RWPE1 (cell line): ENCODE measurements at regions not wholly inside any gene's neighbourhood (a gene's known extent, or its start where the extent isn't known, plus 50 kb on each side); places are given as distances from the start of the nearest gene placed in this dataset.
A peak's percentile ranks its signal among the peaks of the same experiment; 100 is the strongest.

Experiments
- CTCF ChIA-PET: fragments of 350-600 bp; sonication (Branson Sonifier 250); formaldehyde crosslinking; extraction: SDS; loops from one replicate; lab custom pipeline; 2021; lab: Yijun Ruan, JAX
- POLR2A ChIA-PET: fragments of 400-600 bp; formaldehyde crosslinking; extraction: SDS; loops from one replicate; lab custom pipeline; 2020; ENCODE audit warnings: antibody characterized with exemption; ENCODE audit not compliant: low non-redundant PET; lab: Yijun Ruan, JAX
- DNase-seq: peaks from one replicate; pipeline ENCODE4 v3.0.0; 2012; ENCODE audit warnings: low spot score
- H3K27ac ChIP-seq: fragments of 450-650 bp; 2 replicates; pipeline ENCODE4 v1.5.1; 2017
- CTCF ChIP-seq: fragments of 450-650 bp; conservative IDR thresholded peaks from 2 replicates; pipeline ENCODE4 v1.5.1; 2017; ENCODE audit warnings: low read depth, mild to moderate bottlenecking

- ChIA-PET POLR2A (no interaction called here), CTCF (interaction anchor here (0.5 kb wide), 1 partner anchor 66 kb away, joined by 3 read pairs; no protein-coding TSS in a partner anchor)
- no peak overlapping the region for H3K27ac ChIP-seq
- no peak for TF ChIP-seq CTCF
- no peak for DNase-seq
These were observed 234.8 kb downstream of the AUH start for GRCh38 chr9:91126761-91127445.

- ChIA-PET CTCF (interaction anchor here (0.6 to 1.2 kb wide), 2 partner anchors 28 to 345 kb away, joined by 3 to 4 read pairs; no protein-coding TSS in a partner anchor), POLR2A (interaction anchor here (0.6 kb wide), 1 partner anchor 1980 kb away, joined by 4 read pairs; no protein-coding TSS in a partner anchor)
- no peak for TF ChIP-seq CTCF
- no peak overlapping the region for H3K27ac ChIP-seq
- DNase-seq = no peak
These were observed 234.1 kb downstream of the AUH start for GRCh38 chr9:91127653-91128052.

- ChIA-PET CTCF (interaction anchor here (0.6 to 0.8 kb wide), 2 partner anchors 11 to 478 kb away, joined by 3 read pairs; no protein-coding TSS in a partner anchor), POLR2A (no interaction called here)
- DNase-seq = no peak
- H3K27ac ChIP-seq = peak overlapping the region; percentile 80
- TF ChIP-seq CTCF = no peak
These were observed 230.9 kb downstream of the AUH start for GRCh38 chr9:91130796-91131318.

- POLR2A ChIA-PET = no interaction called here
- CTCF ChIA-PET = interaction anchor here (0.6 to 0.8 kb wide), 5 partner anchors 10 to 477 kb away, joined by 3 read pairs; no protein-coding TSS in a partner anchor
These were observed 230.3 kb downstream of the AUH start for GRCh38 chr9:91131433-91131839.

GRCh38 chr9:91132576-91133073, 229.1 kb downstream of the AUH start:
- POLR2A ChIA-PET = no interaction called here
- no peak for TF ChIP-seq CTCF
- H3K27ac ChIP-seq = peak overlapping the region; percentile 65
- no peak for DNase-seq
- CTCF ChIA-PET = no interaction called here

More at GRCh38 chr9:91131433-91131839, 230.3 kb downstream of the AUH start:
- peak overlapping the region; percentile 80 for H3K27ac ChIP-seq
- DNase-seq = peak; percentile 96
- no peak for TF ChIP-seq CTCF

GRCh38 chr9:91134608-91135007, 227.1 kb downstream of the AUH start:
- no peak overlapping the region for H3K27ac ChIP-seq
- no peak for TF ChIP-seq CTCF
- ChIA-PET POLR2A (no interaction called here), CTCF (no interaction called here)
- DNase-seq = no peak
